H1 (cell line): ENCODE measurements at regions not wholly inside any gene's neighbourhood (a gene's known extent, or its start where the extent isn't known, plus 50 kb on each side); places are given as distances from the start of the nearest gene placed in this dataset.

Experiments used
- CHD2 ChIP-seq: IDR thresholded peaks from 2 replicates; pipeline ENCODE4 v1.6.1; 2012; ENCODE audit warnings: low read length, improper control_type of control experiment
- CHD7 ChIP-seq: fragments of 300-600 bp; sonication (generic); IDR thresholded peaks from 2 replicates; pipeline ENCODE4 v1.7.1; 2012; ENCODE audit warnings: low read length, moderate library complexity, mild to moderate bottlenecking, inconsistent platforms; ENCODE audit not compliant: insufficient replicate concordance
- CREB1 ChIP-seq: IDR thresholded peaks from 2 replicates; pipeline ENCODE4 v1.6.1; 2012; ENCODE audit warnings: inconsistent platforms
- NRF1 ChIP-seq: IDR thresholded peaks from 2 replicates; pipeline ENCODE4 v1.6.1; 2011; ENCODE audit warnings: mild to moderate bottlenecking, low read depth, low read length, improper control_type of control experiment
- POU5F1 ChIP-seq: IDR thresholded peaks from 2 replicates; pipeline ENCODE4 v1.6.1; 2011; ENCODE audit warnings: low read depth, mild to moderate bottlenecking, low read length, moderate library complexity
- SAP30 ChIP-seq: fragments of 300-600 bp; sonication (generic); IDR thresholded peaks from 2 replicates; pipeline ENCODE4 v1.7.1; 2012; ENCODE audit warnings: low read length, moderate library complexity, mild to moderate bottlenecking, inconsistent platforms; ENCODE audit not compliant: insufficient read depth, insufficient replicate concordance
- TAF7 ChIP-seq: optimal IDR thresholded peaks from 2 replicates; pipeline ENCODE3; 2011; ENCODE audit warnings: low read depth, mild to moderate bottlenecking, inconsistent platforms, low read length, moderate library complexity, borderline replicate concordance
- TCF12 ChIP-seq: IDR thresholded peaks from 2 replicates; pipeline ENCODE4 v1.6.1; 2011; ENCODE audit warnings: low read depth, mild to moderate bottlenecking, low read length
- TEAD4 ChIP-seq: IDR thresholded peaks from 2 replicates; pipeline ENCODE4 v1.6.1; 2012; ENCODE audit warnings: low read depth, low read length, inconsistent platforms, mixed read lengths

GRCh38 chrX:111041018-111041462, 55.0 kb upstream of the PAK3 start (continued):
- TF ChIP-seq CREB1 (no peak), CHD2 (no peak), TCF12 (no peak), TAF7 (no peak), NRF1 (no peak), CHD7 (no peak), POU5F1 (no peak), TEAD4 (no peak), SAP30 (no peak)
